ENCODE measurements at regions not wholly inside any gene's neighbourhood (a gene's known extent, or its start where the extent isn't known, plus 50 kb on each side); places are given as distances from the start of the nearest gene placed in this dataset.

GRCh38 chr15:98040146-98040545 lies 79.6 kb downstream of the ARRDC4 start:
- TF ChIP-seq REST (IDR thresholded peaks at IDR 0.05; ENCODE audit: insufficient read depth in 1 of 2, low read depth in 2 of 2, low read length in 2 of 2) (no peak), TAF1 (IDR thresholded peaks at IDR 0.05; ENCODE audit: borderline replicate concordance, insufficient read depth, low read length) (no peak)

DNA sequence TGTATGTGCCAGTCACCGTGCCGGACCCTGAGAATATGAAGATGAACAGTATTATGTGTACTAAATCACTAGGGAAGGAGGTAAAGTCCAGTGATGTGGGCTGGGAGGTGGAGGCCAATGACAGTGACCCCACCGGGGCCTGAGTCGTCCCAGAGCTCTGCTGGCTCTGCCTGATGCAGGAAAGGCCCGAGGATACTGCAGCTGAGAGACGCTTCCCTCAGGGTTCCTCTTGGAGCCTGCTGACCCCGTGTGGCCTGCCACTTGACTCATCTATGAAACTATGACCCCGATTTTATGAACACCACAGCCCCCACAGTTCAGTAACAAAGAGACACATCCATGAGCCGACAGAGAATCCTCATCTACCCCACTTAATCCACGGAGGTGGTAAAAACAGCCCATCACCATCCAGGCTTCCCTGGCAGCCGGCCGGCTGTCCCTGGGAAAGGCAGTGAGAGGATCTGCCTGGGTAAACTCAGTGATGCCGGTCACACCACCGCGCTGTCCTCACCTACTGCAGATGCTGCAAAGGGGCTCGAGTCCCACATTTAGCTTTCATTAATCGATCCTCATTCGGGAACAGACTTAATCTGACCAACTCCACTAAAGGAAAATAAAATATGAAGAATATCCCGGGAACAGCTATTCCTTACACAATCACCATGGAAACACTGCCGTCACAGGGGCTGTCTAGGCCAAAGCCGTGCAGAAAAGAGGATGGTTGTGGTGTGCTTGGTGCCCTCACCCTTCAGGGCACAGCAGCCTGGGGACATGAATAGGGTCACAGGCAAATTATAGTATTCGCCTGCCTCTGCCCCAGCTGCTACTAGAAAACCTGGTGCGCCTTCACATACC lies 82.9 kb downstream of the ARRDC4 start:
- TF ChIP-seq SIN3A (IDR thresholded peaks at IDR 0.05; ENCODE audit: borderline replicate concordance, insufficient read depth, low read length) (no peak), REST (IDR thresholded peaks at IDR 0.05; ENCODE audit: insufficient read depth in 1 of 2, low read depth in 2 of 2, low read length in 2 of 2) (no peak), TAF1 (IDR thresholded peaks at IDR 0.05; ENCODE audit: borderline replicate concordance, insufficient read depth, low read length) (no peak), FOXP2 (optimal IDR thresholded peaks at IDR 0.05; ENCODE audit: borderline replicate concordance, extremely low read depth, extremely low read length, insufficient read depth) (no peak), POLR2AphosphoS5 (IDR thresholded peaks at IDR 0.05; ENCODE audit: low read depth, low read length) (no peak)

DNA sequence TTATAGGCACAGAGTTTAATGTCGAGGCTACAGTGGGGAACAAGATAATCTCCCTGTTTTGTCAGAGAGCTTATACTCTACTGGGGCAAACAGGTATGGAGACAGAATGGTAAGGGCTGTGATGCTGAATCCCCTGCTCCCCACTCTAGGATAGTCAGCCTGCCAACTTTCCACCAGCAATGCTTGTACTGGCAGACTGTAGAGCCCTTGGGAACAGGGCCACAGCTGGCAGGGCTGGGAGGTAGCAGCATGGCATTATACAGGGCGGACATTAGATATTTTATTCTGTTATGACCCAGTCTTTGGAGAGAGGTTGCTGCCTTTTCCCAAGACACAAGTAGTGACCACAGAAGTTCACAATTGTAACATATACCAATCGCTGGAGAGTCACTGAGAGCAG lies 91.2 kb downstream of the ARRDC4 start:
- TF ChIP-seq POLR2AphosphoS5 (IDR thresholded peaks at IDR 0.05; ENCODE audit: low read depth, low read length) (no peak), TAF1 (IDR thresholded peaks at IDR 0.05; ENCODE audit: borderline replicate concordance, insufficient read depth, low read length) (no peak), FOXP2 (optimal IDR thresholded peaks at IDR 0.05; ENCODE audit: borderline replicate concordance, extremely low read depth, extremely low read length, insufficient read depth) (no peak), SIN3A (IDR thresholded peaks at IDR 0.05; ENCODE audit: borderline replicate concordance, insufficient read depth, low read length) (no peak), REST (IDR thresholded peaks at IDR 0.05; ENCODE audit: insufficient read depth in 1 of 2, low read depth in 2 of 2, low read length in 2 of 2) (no peak)

DNA sequence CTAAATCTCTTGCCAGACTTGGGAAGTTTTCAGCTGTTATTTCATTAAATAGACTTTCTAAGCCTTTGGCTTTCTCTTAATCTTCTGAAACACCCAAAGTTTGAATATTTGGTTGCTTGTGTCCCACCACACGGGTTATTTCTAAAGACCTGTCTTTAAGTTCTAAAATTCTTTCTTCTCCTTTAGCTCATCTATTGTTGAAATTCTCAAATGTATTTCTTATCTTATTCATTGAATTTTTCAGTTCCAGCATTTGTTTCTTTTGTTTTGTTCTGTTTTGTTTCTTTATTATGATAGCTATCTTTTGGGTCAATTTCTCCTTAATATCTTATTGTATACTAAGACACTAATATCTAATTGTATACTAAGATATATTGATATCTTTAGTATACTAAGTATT lies 97.0 kb downstream of the ARRDC4 start:
- TF ChIP-seq REST (IDR thresholded peaks at IDR 0.05; ENCODE audit: insufficient read depth in 1 of 2, low read depth in 2 of 2, low read length in 2 of 2) (no peak), SIN3A (IDR thresholded peaks at IDR 0.05; ENCODE audit: borderline replicate concordance, insufficient read depth, low read length) (no peak), FOXP2 (optimal IDR thresholded peaks at IDR 0.05; ENCODE audit: borderline replicate concordance, extremely low read depth, extremely low read length, insufficient read depth) (no peak), POLR2AphosphoS5 (IDR thresholded peaks at IDR 0.05; ENCODE audit: low read depth, low read length) (no peak), TAF1 (IDR thresholded peaks at IDR 0.05; ENCODE audit: borderline replicate concordance, insufficient read depth, low read length) (no peak)

All from PFSK-1 (cell line).